HL-60/S4 treated with phorbol 12-myristate 13-acetate at 8.2 ng/mL for 4 days and 3 days (cell line): ENCODE measurements at regions not wholly inside any gene's neighbourhood (a gene's known extent, or its start where the extent isn't known, plus 50 kb on each side); places are given as distances from the start of the nearest gene placed in this dataset.
"Not testable (repeated sequence)": the region's sequence is repeated elsewhere in the genome, so short reads cannot be mapped to it uniquely, and the experiment has no call there.

Experiments
- in situ Hi-C: fragments of 300-500 bp; cut with MboI; formaldehyde crosslinking; loops from 2 replicates; pipeline ENCODE4 v1.15.0; 2022; ENCODE audit warnings: low sequenced_read_pairs

GRCh38 chr15:95608371-95608770 lies 722.1 kb upstream of the NR2F2 start:
- in situ Hi-C loops: no loop called here

- in situ Hi-C loops: no loop called here
Measured at GRCh38 chr15:95609096-95609495, 721.4 kb upstream of the NR2F2 start.

GRCh38 chr15:95610945-95611344 lies 719.6 kb upstream of the NR2F2 start:
- in situ Hi-C loops: no loop called here

GRCh38 chr15:95615436-95615835 lies 715.1 kb upstream of the NR2F2 start:
- in situ Hi-C loops: no loop called here

GRCh38 chr15:95616306-95616705 lies 714.2 kb upstream of the NR2F2 start:
- in situ Hi-C loops: no loop called here

GRCh38 chr15:95620934-95621579 lies 709.4 kb upstream of the NR2F2 start:
- in situ Hi-C loops: no loop called here

GRCh38 chr15:95622843-95623242 lies 707.7 kb upstream of the NR2F2 start:
- in situ Hi-C loops: no loop called here

GRCh38 chr15:95624100-95624499 lies 706.4 kb upstream of the NR2F2 start:
- in situ Hi-C loops: no loop called here

GRCh38 chr15:95624616-95625361 lies 705.7 kb upstream of the NR2F2 start:
- in situ Hi-C loops: no loop called here

GRCh38 chr15:95626501-95627361 lies 703.8 kb upstream of the NR2F2 start:
- in situ Hi-C loops: no loop called here

- in situ Hi-C loops: no loop called here
Measured at GRCh38 chr15:95629503-95630168, 700.9 kb upstream of the NR2F2 start.

GRCh38 chr15:95630683-95631082 lies 699.8 kb upstream of the NR2F2 start:
- in situ Hi-C loops: no loop called here

- in situ Hi-C loops: no loop called here
Measured at GRCh38 chr15:95635666-95636065, 694.8 kb upstream of the NR2F2 start.

GRCh38 chr15:95636107-95636506 lies 694.4 kb upstream of the NR2F2 start:
- in situ Hi-C loops: no loop called here

GRCh38 chr15:95637234-95637633 lies 693.3 kb upstream of the NR2F2 start:
- in situ Hi-C loops: not testable (repeated sequence)

GRCh38 chr15:95639208-95639607 lies 691.3 kb upstream of the NR2F2 start:
- in situ Hi-C loops: no loop called here

GRCh38 chr15:95644100-95644875 lies 686.2 kb upstream of the NR2F2 start:
- in situ Hi-C loops: no loop called here

GRCh38 chr15:95645791-95646338 lies 684.6 kb upstream of the NR2F2 start:
- in situ Hi-C loops: no loop called here

GRCh38 chr15:95646484-95647273 lies 683.8 kb upstream of the NR2F2 start:
- in situ Hi-C loops: no loop called here
